HAP-1 (cell line): ENCODE measurements at regions not wholly inside any gene's neighbourhood (a gene's known extent, or its start where the extent isn't known, plus 50 kb on each side); places are given as distances from the start of the nearest gene placed in this dataset.

ENCODE experiments used
- DNase-seq, 2 experiments: peaks; one replicate each; pipeline ENCODE4 v3.0.0-alpha.2; 2016 to 2020; ENCODE audit warnings: low spot score in 2 of 2
- H3K27me3 ChIP-seq: fragments of 250-450 bp; sonication (Bioruptor Pico); 2 replicates; pipeline ENCODE4 v1.5.1; 2020; ENCODE audit warnings: low read depth, mild to moderate bottlenecking, moderate library complexity
- H3K36me3 ChIP-seq: fragments of 250-450 bp; sonication (Bioruptor Pico); replicated peaks from 2 replicates; pipeline ENCODE4 v1.5.1; 2020; ENCODE audit warnings: mild to moderate bottlenecking
- H3K4me1 ChIP-seq: fragments of 250-450 bp; sonication (Bioruptor Pico); 2 replicates; pipeline ENCODE4 v1.5.1; 2020; ENCODE audit warnings: mild to moderate bottlenecking
- H3K4me3 ChIP-seq: fragments of 250-450 bp; sonication (Bioruptor Pico); 2 replicates; pipeline ENCODE4 v1.5.1; 2020; ENCODE audit warnings: mild to moderate bottlenecking, moderate library complexity
- H3K9me3 ChIP-seq: fragments of 250-450 bp; sonication (Bioruptor Pico); 2 replicates; pipeline ENCODE4 v1.5.1; 2020; ENCODE audit warnings: mild to moderate bottlenecking, moderate library complexity
- in situ Hi-C: fragments of 300-500 bp; cut with MboI; formaldehyde crosslinking; loops from 3 replicates; pipeline ENCODE4 v1.14.3; 2020; ENCODE audit warnings: low sequenced_read_pairs, inconsistent platforms, mixed read lengths

GRCh38 chrX:10052906-10053625 lies 85.9 kb downstream of the CLDN34 start:
- Histone ChIP-seq H3K4me3 (no peak overlapping the region), H3K4me1 (peaks cover 4% of the 10 kb centered on the region), H3K27me3 (no peaks in the 10 kb centered on the region), H3K36me3 (no peaks in the 10 kb centered on the region), H3K9me3 (no peaks in the 10 kb centered on the region)
- no peak for DNase-seq
- in situ Hi-C loops = no loop called here

- in situ Hi-C loops = no loop called here
- H3K4me1 ChIP-seq = peaks cover 4% of the 10 kb centered on the region
Measured at GRCh38 chrX:10054396-10054795, 87.2 kb downstream of the CLDN34 start.

DNA sequence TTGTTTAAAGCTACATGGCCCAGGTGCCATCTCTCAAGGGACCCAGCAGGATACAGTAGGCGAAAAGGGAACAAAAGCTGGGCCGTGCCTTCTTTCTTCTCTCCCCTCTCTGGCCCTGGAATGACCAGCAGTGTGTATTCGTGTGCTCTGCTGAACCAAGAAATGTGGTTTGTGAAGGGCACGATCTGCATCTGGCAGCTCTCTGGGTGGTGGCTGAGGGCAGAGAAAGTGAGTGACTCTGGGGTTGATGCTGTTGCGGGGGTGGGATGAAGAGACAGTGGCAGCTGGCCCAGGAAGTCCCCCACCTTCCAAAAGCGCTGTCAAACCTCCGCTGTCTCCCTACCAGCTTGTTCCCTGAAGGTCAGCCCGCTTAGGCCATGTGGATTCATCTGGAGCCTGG lies 88.3 kb downstream of the CLDN34 start:
- no peak for DNase-seq
- H3K27me3 ChIP-seq = no peaks in the 10 kb centered on the region
- H3K9me3 ChIP-seq = no peaks in the 10 kb centered on the region
- in situ Hi-C loops = no loop called here
- no peaks in the 10 kb centered on the region for H3K36me3 ChIP-seq
- no peak overlapping the region for H3K4me3 ChIP-seq
- no peaks in the 10 kb centered on the region for H3K4me1 ChIP-seq

More at GRCh38 chrX:10054396-10054795, 87.2 kb downstream of the CLDN34 start:
- no peaks in the 10 kb centered on the region for H3K36me3 ChIP-seq
- H3K9me3 ChIP-seq = no peaks in the 10 kb centered on the region
- no peaks in the 10 kb centered on the region for H3K27me3 ChIP-seq
- DNase-seq = no peak
- no peak overlapping the region for H3K4me3 ChIP-seq

- Histone ChIP-seq H3K36me3 (no peaks in the 10 kb centered on the region), H3K27me3 (no peaks in the 10 kb centered on the region), H3K4me1 (no peaks in the 10 kb centered on the region), H3K4me3 (no peak overlapping the region), H3K9me3 (no peaks in the 10 kb centered on the region)
- in situ Hi-C loops = no loop called here
- no peak for DNase-seq
Measured at GRCh38 chrX:10062352-10062751, 94.4 kb upstream of the CLCN4 start.

DNA sequence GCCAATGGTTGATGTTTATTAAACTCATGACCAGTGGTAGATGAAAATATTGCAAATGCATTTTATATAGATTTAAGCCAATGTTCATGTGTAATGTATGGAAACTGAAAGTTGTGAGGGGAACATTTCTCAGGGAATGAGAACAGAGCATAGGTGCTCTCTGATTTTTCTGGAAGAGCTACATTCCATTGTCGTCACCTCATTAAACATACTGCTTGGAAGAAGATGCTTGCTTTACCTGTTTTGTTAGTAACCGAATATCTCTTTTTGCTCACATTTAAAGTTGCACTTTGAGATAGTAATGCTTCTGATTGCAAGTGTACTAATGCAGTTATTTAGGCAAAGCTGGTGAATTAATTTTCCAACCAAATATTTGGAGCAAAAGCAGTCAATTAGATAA lies 93.8 kb upstream of the CLCN4 start:
- Histone ChIP-seq H3K4me1 (no peaks in the 10 kb centered on the region), H3K9me3 (no peaks in the 10 kb centered on the region), H3K36me3 (no peaks in the 10 kb centered on the region), H3K4me3 (no peak overlapping the region), H3K27me3 (no peaks in the 10 kb centered on the region)
- in situ Hi-C loops = no loop called here
- DNase-seq = no peak

DNA sequence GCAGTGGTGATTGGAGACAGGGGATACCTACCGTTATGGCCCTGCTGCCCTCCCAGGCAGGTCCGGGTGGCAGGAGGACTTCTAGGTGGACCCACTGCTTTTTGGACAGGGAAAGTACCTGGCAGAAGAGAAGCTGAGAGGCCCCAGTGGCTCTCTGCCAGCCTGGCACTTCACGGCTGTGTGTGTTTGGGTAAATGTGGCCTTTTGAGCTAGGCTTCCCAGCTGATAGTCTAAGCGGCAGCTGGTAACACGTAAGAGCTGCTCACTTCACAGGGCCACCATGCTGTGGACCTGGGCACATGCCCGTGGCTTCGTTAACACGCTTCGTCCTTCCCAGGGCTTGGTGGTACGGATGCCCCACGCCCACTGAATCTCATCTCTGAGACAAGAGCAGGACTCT lies 92.0 kb upstream of the CLCN4 start:
- in situ Hi-C loops = no loop called here
- Histone ChIP-seq H3K36me3 (no peaks in the 10 kb centered on the region), H3K4me3 (no peak overlapping the region), H3K4me1 (no peaks in the 10 kb centered on the region), H3K27me3 (no peaks in the 10 kb centered on the region), H3K9me3 (no peaks in the 10 kb centered on the region)
- DNase-seq = no peak

DNA sequence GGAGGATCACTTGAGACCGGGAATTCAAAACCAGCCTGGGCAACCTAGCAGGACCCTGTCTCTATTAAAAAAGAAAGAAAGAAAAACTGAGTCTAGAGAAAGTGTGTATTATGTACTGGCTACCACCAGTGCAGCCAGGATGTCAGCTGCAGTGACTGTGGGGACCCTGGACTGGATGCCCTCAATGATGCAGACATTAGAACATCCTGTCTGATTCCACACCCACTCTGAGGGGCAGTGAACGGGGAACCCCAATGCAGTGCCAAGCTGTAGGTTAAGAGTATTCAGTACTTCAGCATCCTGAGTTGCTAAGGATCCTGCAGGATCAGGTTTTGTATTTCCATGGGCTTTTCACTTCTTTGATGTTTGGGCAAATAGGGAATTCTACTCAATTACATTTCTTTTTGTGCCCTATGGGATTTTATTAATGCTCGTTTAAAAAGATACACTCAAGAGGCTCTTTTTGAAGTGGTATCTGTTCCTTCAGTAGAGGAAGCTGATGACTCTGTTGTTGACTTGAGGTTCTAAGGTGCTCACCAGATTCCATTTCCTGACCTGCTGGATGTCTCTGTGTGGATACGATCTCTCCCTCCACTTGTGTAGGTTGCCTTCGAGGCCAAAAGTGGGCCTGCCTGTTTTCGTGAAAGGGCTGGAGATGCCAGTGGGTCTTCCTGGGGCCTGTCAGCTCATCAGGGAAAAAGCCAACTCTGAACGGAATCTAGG lies 85.9 kb upstream of the CLCN4 start:
- H3K9me3 ChIP-seq = no peaks in the 10 kb centered on the region
- H3K36me3 ChIP-seq = no peaks in the 10 kb centered on the region
- no peaks in the 10 kb centered on the region for H3K4me1 ChIP-seq
- no peak for DNase-seq
- H3K27me3 ChIP-seq = no peaks in the 10 kb centered on the region
- in situ Hi-C loops = no loop called here
- H3K4me3 ChIP-seq = no peak overlapping the region

- Histone ChIP-seq H3K4me3 (no peak overlapping the region), H3K36me3 (no peaks in the 10 kb centered on the region), H3K9me3 (no peaks in the 10 kb centered on the region), H3K4me1 (no peaks in the 10 kb centered on the region), H3K27me3 (no peaks in the 10 kb centered on the region)
- in situ Hi-C loops = no loop called here
- DNase-seq = no peak
Measured at GRCh38 chrX:10071451-10072144, 85.2 kb upstream of the CLCN4 start.

- H3K4me3 ChIP-seq = no peak overlapping the region
- no peaks in the 10 kb centered on the region for H3K36me3 ChIP-seq
- DNase-seq = peak in 1 of 2 experiments; percentile 3
- no peaks in the 10 kb centered on the region for H3K9me3 ChIP-seq
- in situ Hi-C loops = no loop called here
- no peaks in the 10 kb centered on the region for H3K27me3 ChIP-seq
- H3K4me1 ChIP-seq = no peaks in the 10 kb centered on the region
Measured at GRCh38 chrX:10072786-10073568, 83.8 kb upstream of the CLCN4 start.

DNA sequence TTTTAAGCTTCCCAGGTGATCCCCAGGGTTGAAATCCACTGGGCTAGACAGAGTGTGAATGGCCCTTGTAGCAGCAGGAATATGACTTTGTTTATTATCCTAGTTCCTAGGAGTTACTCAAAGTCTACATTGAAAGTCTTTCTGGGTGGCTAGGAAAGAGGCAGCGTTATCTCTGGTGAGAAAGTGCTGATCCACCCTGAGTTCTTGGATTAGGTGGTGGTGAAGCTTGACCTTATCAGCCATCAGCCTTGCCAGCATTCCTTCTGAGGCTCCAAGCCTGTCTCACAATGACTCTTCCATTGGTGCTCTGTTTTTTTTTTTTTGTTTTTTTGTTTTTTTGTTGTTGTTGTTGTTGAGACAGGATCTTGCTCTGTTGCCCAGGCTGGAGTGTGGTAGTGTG lies 83.1 kb upstream of the CLCN4 start:
- in situ Hi-C loops = no loop called here
- H3K4me3 ChIP-seq = no peak overlapping the region
- no peaks in the 10 kb centered on the region for H3K4me1 ChIP-seq
- H3K9me3 ChIP-seq = no peaks in the 10 kb centered on the region
- DNase-seq = no peak
- H3K36me3 ChIP-seq = no peaks in the 10 kb centered on the region
- no peaks in the 10 kb centered on the region for H3K27me3 ChIP-seq

GRCh38 chrX:10074241-10074941 lies 82.4 kb upstream of the CLCN4 start:
- Histone ChIP-seq H3K4me1 (no peaks in the 10 kb centered on the region), H3K9me3 (no peaks in the 10 kb centered on the region), H3K27me3 (no peaks in the 10 kb centered on the region), H3K36me3 (no peaks in the 10 kb centered on the region), H3K4me3 (no peak overlapping the region)
- no peak for DNase-seq
- in situ Hi-C loops = no loop called here

DNA sequence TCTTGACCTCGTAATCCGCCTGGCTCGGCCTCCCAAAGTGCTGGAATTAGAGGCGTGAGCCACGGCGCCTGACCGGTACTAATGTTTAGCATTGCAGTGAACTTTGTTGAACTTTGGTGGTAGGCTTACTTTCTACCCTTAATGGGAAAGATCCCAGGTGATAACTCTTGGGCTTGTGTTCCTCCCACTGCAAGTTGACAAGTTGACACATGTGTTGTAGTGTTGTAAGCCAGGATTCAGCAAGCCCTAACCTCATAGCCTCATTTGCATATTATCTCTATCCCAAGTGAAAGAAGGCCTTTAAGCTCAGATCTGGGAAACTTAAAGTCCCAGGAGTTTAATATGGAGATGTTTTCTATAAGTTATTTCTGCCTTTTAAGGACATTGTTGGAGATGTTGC lies 80.0 kb upstream of the CLCN4 start:
- Histone ChIP-seq H3K36me3 (no peaks in the 10 kb centered on the region), H3K9me3 (no peaks in the 10 kb centered on the region), H3K4me3 (no peak overlapping the region), H3K4me1 (no peaks in the 10 kb centered on the region), H3K27me3 (no peaks in the 10 kb centered on the region)
- no peak for DNase-seq
- in situ Hi-C loops = no loop called here

GRCh38 chrX:10077425-10078188 lies 79.2 kb upstream of the CLCN4 start:
- H3K36me3 ChIP-seq = no peaks in the 10 kb centered on the region
- H3K27me3 ChIP-seq = no peaks in the 10 kb centered on the region
- no peak for DNase-seq
- no peaks in the 10 kb centered on the region for H3K9me3 ChIP-seq
- in situ Hi-C loops = no loop called here
- H3K4me1 ChIP-seq = no peaks in the 10 kb centered on the region
- no peak overlapping the region for H3K4me3 ChIP-seq
